ENCODE measurements at regions not wholly inside any gene's neighbourhood (a gene's known extent, or its start where the extent isn't known, plus 50 kb on each side); places are given as distances from the start of the nearest gene placed in this dataset.
A peak's percentile ranks its signal among the peaks of the same experiment; 100 is the strongest.

DNA sequence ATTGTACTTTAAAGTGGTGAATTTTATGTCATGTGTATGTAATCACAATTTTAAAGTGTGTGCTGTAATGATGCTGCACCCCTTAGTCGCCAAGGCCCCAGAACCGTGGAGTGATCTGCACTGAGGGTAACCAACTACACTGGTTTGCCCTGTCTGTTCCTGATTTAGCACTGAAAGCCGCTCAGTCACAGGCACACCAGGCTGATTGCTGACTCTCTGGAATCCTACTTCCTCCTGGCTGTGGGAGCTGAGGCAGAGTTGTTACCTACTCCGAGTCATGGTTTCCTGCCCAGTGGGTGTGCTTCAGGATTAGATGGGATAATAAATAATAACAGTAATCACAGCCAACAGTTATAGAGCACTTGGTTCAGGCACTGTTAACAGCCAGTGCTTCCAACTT, 645.4 kb downstream of the BCOR start:
- no peak for DNase-seq

DNA sequence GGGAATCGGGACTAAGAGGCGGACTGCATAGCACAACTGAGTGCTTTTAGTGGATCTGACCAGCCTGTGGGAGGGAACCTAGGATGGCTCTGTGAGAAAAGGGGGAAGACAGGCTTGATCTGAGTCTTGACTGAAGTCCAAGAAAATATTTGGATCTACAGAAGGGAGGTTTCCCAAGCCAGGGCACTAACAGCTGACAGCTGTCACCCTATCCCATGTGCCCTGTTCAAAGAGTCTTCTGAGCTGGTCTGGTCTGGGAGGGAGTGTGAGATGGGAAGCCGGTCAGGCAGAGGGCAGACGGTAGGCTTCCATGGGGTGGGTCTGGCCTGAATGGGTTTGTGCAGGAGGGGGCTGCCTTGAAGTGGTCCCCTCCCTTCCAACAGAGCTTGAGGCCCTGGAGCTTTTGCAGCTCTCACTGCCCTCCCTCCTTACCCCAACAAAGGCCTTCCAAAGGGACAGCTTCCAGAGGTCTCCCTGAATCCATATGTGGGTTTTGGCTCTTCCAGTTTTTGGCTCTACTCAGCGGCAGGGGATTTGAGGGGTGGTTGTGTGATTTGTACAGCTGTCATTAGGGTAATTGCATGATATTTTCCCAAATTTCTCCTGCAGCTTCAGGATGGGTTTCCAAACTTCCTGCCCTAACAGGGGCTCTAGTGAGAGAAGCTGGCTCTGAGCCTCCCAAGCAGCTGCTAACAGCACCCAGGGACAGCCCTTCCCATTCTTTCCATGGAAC, 643.7 kb downstream of the BCOR start:
- no peak for DNase-seq

DNA sequence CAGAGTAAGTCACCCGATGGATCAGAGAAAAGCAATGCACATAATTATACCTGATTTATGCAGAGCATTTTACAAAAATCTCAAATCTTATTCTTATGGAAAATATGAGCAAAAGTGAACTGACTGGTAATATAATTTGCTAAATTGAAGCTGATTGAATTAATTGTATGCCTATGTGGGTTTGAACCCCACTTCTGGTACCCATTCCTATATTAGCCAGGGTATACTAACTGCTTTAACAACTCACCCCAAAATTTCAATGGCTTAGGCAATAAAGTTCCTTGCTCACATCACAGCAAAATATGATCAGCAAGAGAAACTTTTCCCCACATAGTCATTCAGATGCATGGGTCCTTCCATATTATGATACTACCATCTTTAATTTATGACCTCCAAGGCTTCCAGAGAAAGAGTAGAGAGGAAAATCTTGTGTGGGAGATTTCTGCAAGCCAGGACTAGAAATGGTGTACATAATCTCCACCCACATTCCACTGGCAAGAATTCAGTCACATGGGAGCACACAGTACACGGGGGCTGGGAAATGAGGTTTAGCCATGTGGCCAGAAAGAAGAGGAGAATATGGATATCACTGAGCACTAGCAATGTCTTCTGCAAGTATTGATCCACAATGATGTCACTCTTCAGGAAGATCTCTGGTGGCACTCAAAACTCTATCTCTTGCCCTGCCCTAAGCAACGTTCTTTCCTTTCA, 640.7 kb downstream of the BCOR start:
- no peak for DNase-seq

DNA sequence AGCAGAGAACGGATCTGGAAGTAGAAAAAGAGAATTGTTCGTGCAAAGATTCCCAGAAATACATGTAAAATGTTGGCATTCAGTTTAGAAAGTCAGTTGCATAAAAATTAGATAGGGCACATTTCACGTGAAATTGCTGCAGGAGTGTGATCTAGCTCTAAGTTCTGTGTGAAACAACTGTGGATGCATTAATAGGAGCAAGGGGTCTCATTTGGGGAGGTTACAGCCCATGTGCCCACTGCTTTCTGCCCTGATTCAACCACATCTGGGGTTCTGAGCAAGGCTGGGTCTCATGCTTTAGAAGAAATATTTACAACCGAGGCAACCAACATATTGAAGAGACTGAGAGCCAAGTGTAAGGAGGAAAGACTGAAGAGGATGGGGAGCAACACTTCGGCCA, 639.0 kb downstream of the BCOR start:
- DNase-seq = no peak

DNA sequence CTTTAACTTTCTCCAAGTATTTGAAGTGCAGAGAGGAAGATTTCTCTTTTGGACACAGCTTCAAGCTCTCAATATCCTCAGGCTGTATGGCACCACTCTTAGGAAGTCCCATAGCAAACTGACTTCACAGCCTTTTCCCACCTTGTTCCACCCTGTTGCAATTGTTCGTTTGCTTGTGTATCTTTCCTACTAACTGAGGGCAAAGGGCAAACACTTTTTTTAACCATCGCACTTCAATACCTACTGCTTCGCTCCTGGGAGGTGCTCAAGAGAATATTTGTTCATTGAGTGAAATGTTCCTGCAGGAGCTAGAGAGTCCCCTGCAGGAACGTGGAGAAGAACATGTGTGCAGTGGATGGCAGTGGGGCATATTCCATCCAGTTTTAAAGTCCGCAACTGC, 638.6 kb downstream of the BCOR start:
- no peak for DNase-seq

DNA sequence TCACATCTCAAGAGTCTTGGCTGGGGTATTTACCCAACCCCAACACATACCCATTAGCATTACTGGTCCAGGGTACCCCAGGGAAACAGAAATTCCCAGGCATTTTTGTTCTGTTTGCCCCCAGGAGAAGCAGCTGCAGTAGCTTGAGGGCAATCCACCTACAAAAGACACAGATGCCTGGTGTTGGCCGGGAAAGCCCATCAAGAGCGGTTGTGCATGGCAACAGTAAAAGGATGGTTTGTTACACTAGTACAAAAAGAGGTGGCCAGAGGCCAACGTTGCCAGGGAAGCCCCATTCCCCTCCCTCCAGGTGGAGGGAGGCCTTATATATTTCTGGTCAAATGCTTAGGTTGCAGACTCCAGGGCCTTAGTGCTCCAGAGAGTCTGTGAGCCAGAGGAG, 637.8 kb downstream of the BCOR start:
- DNase-seq = no peak

DNA sequence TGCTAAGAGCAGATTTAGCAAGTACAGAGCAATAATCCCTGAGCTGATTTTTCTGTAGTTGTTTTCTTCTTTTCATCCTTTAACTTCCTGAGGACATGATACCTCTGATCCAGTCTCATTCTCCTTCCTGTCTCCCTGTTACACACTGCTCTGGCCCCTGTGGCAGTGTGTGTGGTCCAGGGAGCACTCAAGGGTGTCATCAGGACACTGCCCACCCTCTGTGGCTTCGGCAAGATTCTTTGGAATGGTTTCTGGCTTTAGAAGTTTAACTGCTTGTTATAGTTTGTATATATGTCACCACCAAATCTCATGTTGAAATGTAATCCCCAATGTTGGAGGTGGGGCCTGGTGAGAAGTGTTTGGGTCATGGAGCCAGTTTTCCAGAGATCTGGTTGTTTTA, 637.3 kb downstream of the BCOR start:
- no peak for DNase-seq

DNA sequence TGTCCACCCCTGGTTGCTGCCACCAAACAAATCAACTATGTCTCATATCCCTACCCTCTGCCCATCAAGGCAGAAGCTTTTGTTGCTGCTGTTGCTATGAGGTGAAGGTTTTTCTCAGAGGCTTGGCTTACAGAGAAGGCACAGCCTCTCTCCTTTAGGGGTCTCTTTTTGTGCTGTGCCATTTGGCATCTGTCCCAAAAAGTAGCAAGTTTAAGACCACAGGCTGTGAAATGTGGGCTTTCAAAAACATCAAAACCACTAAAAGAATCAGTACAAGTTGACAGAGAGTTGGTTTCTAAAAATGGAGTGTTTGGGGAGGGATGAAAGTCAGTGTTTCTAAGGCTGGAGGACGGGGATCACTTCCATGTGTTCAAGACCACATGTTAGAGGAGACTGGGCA, 634.9 kb downstream of the BCOR start:
- DNase-seq = no peak

DNA sequence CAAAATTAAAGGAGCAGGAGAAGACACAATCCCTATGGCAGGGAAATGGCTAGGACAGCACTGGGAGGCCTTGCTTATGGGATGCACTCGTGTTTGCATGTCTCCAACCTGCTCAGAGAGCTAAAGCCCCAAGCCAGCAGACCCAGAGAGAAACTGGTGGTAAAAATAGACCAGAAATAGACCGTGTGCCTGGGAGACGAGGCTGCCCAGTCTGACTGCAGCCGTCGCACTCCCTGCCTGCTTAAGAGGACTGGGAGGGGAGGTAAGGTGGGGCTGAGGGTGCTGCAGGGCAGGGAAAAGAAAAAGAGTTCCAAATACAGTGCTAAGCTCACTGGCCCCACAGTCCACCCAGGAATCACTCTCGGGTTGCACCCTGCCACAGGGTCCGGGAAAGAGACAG, 633.5 kb downstream of the BCOR start:
- DNase-seq = no peak

DNA sequence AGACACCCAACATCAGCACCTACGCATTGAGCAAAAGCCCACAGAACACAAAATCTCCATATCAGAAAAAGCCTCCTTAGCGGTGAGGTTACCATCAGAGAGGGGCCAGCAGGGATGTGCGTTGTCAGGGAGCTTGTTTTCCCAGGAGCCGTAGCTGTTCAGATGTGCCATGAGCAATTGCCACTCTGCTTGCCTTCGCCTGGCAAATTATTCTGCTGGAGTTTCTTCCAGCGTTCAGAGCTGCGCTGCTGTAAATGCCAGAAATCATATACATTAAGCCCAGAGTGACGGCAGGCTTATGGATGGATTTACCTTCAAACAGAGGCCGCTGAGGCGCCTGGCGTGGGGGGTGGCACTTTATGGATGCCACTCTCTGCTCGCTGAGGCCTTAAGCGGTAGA, 632.3 kb downstream of the BCOR start:
- DNase-seq = no peak

DNA sequence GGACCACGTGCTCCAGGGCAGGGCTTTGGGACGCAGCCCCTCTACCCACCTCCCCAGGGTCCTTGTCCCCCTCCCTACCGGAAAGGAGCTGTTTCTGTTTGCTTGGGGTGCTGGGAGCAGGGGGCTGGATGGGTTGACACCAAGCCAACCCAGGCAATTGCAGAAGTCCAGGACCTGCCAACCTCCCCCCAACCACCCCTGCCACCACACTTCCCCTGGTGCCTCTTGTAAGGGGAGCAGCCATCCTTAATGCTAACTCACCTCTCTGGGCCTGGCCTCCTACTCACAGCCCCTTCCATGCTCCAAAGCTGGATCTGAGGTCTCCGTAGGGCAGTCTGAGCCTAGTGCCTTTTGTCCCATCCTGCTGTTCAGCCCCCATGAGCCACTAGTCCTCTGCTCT, 631.9 kb downstream of the BCOR start:
- no peak for DNase-seq

DNA sequence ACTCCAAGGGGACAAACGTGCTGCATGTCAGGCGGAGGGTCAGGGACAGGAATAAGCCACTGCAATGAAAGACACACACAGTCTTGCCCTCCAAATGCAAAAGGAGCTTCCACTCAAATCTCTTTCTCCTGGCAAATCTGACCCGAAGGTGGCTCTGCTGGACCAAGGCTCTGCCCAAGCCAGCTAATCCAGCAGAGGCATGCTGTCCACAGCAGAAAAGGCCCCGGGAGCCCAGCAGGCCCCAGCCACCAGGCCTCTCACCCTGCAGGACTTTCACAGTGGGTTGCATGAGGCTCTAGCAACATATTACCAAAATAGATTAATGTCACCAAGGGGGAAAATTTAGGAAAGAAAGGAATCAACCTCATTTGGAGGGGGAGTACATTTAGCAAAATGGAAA, 628.6 kb downstream of the BCOR start:
- no peak for DNase-seq

DNA sequence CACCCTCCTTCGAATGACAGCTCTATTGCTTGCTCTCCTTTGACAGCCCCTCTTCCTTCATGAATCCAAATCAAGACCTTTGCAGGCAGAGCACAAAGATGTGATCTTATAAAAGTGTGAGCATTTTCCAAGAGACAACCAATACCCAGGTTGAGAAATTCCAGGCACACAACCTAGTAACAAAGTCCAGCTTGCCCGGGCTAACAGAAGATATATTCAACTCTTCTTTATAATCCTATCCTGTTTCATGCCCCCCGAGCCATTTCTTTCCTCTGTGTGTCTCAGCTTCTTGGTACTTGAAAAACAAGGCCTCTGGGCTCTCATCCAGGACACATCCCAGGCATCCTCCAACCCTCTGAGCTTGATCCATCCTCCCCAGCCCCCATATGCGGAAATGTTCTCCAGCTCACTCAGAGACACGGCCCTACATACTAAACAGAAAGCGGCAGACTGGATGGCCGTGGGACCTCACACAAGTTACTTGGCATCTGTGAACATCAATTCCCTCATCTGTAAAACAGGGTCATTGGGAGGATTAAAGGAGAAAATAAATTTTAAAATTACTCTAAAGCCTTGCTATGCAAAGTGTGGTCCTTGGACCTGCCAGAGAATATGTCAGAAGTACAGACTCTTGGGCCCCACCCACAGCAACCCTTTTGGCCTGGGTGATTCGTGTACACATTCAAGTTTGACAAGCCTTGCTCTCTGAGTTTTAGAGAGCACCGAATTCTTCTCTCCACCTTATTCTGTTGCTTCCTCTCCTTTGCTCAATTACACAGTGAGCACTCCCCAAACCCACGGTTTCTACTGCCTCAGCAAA, 627.0 kb downstream of the BCOR start:
- no peak for DNase-seq

DNA sequence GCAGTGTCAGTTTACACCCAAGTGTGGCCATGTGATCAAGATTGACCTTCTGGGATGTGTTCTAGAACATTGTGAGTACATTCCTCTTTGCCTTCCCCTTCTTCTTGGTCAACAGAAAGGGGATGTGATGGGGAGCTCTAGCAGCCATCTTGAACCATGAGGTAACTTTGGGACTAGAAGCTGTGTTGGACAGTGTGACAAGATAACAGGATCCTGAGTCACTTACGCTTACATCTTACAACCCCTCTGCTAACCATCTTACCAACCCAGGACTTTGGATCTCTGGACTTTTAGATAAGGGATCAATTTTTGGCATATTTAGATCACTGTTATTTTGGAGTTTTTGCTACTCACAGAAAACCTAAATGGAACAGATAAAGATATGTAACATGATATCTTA, 625.6 kb downstream of the BCOR start:
- no peak for DNase-seq

DNA sequence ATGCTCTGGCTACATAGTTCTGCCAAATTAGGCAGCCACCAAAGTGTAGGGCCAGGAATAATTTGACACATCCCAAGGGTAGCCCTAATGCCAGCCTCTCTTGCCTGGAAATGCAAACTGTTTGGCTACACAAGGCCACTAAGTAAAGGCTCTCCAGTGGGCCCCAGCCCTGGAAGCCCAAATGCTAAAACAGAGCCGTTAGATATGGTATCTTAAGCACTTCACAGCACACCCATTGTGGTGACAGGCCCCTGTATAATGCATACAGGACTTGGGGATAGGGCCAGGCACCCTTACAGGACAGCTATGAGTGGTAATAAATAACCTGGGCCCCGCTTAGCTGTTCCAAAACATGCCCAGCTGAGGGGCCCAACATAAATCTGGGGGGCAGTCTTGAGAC, 623.9 kb downstream of the BCOR start:
- no peak for DNase-seq

DNA sequence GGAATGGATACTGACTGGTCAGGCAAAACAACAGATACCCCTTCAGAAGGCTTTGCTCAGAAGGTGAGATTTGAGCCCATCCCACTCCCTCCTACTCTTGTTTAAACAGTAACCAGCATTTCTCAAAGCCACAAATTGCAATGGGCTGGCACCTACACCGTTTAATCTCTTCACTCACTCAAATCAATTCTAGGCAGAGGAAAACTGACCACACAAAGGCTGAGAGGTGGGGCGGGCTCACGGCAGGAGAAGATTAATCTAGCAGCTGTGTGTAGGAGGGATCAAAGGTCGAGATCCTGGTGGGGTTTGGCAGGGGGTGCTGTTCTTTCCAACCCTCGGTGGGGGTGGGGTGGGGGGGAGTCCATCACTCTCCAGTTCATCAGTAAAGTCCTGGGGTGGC, 622.4 kb downstream of the BCOR start:
- no peak for DNase-seq

DNA sequence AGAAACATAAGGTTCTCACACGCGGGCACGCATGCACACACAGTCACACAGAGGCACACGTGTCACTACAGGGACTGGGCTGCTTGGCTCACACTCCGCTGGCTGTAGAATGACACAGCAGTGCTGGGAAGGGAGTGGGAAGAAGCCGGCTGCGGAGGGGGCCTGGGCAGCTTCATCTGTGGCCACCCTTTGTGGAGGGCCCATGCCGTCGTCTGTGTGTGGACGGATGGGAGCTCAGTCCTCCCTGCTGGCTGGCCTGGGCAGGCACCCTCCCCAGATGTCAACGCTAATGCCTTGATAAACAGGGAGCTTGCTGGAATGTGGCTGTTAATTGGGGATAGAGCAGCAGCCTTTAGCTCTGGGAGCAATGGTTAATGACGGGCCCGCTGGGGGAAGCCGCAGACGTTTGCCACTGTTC, 621.1 kb downstream of the BCOR start:
- no peak for DNase-seq

DNA sequence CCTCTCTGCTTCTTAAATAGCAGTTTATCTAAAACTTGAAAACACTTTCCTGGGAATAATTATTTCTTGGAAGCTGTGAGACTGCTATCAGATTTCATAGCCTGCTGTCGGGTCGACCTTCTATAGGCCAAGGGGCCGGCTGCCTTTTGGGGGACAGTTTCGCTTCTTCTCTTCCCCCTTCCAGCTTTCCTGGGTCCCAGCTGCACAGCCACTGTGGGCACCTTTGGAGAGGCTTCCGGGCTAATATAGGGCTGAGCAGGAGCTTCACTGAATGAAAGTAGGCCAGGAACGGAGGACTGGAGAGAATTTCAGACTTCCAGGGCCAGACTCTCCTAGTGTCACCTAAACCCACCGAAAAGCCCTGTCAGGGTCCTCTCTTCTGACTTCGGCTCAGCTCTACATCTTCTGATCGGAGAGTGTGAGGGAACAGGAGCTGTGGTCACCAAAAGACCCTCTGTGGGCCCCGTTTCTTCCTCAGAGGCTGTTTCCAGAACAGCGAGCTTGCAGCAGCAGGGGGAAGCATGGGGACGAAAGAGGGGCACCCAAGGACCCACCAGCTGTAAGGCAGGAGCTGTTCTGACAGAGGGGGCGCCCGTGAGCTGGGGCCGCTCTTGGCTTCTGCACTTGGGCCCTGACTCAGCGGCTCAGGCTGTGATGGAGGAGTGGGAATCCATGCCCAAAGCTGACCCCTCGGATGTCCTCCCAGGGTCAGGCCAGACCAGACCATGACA, 620.6 kb downstream of the BCOR start:
- peak in 1 of 2 donors; percentile 3 for DNase-seq

DNA sequence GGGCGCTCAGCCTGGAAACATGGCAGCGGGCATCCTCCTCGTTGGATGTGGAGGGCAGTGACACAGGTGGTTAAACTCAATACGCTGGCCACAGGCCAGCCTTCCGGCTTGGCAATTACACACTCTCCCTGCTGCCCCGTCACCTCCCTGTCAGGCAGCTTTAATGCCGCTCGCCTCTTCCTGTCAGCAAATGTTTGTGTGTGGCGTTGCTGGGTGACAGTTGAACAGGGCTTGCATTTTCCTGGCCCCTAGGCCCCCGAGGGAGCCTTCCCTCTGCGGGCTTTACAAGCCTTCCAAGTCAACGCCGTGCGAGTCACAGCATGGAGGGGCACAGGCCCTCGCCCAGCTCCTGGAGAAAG, 620.0 kb downstream of the BCOR start:
- peak; percentile 43 to 74 for DNase-seq

DNA sequence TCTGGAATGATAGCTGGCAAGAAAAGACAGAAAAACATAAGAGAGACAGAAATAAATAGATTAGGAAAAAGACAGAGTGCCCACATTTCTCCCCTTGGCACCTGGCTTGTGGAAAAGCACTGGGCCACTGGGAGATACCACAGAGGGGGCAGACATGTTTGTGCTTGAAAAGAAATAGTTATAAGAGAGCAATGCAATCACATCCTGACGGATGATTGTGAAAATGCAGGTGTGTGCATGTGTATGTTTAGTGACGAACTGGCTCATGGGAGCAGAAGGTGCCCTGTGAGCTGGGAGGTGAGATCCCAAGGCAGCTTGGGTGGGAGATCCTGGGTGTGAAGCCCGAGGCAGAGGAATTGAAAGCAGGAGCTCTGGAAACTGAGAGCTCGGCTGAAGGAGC, 617.9 kb downstream of the BCOR start:
- no peak for DNase-seq

DNA sequence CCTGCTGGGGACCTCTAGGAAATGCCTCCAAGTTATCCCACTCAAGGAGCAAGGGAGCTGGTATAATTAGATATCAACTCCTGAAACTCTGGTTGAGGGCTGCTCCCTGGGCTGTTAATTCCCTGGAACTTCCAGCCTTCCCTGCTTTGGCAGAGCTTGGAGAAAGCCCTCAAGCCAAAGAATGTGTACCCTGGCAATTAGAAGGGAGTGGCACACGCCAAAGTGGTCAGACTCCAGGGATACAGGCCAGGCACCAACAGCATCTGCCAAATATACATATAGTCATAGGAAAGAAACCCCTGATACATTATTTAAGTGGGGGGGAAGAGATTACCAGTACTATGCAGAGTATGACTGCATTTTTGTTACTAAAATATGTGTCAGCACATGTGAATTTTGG, 616.8 kb downstream of the BCOR start:
- DNase-seq = no peak

DNA sequence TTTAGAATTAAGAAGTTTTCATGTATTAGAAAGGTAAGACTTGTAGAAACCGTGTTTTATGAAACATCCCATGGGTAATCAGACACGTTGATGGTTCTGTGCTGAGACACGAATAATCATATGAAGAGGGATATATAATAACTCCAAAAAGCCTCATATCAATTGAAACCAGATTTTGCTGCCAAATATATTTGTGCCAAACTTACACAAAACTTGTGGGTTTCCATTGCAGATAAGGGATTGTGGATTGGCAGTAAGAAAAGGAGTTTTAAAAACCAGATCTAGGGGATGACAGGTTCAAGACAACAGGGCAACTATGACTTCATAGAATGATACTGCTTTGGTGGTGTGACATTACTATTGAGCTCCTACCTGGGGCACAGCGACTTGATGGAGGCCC, 616.1 kb downstream of the BCOR start:
- DNase-seq = no peak

Measured in CD4-positive, alpha-beta T cell treated with Interleukin-1 beta for 1 hour (primary cell).